HG03571 (cell line): ENCODE measurements at regions not wholly inside any gene's neighbourhood (a gene's known extent, or its start where the extent isn't known, plus 50 kb on each side); places are given as distances from the start of the nearest gene placed in this dataset.

Source experiments
- ATAC-seq: cut with Tn5 transposase; IDR thresholded peaks from one replicate; pipeline ENCODE4 v1.9.1; 2021; ENCODE audit not compliant: unreplicated experiment

DNA sequence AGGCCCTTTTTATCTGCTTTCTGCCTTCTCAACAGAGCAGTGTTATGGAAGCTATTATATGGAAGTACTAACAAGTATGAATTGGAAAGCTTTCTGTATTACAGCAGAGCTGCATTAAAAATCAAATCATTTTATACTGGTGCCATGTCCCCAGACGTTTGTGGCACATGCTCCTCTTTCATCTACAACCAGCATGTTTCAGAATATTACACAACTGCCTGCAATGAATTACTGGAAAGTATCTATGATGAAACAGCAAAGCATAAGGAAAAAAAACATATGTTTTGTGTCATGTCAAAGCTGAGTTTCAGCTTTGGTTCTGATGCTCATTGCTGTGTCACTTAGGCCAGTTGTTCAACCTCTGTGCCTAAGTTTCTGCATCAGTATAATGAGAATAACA, 576.8 kb downstream of the GBA3 start:
- no peak for ATAC-seq

DNA sequence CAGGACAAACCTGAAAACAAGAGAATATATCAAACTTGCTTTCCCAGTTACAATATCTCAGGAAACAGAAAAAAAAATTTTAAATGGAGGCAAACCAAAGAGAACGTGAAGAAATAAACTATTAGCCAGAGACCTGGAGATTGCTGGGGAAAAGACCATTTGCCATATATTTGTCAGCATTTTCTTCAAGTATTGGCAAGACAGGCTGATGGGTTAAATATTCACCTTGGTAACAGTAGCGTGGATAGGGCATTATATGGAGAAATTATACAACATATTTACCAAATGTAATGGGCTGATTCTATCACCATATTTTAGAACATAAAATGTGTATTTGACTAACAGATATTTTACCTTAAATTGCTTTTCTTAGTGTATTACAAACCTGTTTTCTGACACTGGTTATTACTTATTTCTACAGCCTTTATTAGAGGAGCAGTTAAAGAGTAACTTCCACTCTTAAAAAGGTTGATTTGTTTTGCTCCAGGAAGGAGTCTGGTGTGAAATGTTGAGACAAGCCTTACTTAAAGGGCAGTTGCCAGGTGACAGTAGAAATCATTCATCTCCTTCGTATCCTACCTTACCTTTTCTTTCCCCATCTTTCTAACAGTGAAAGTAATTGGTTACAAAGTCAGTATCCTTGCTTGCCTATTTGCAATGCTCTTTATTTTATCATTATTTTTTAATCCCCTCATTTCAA, 575.5 kb downstream of the GBA3 start:
- no peak for ATAC-seq

DNA sequence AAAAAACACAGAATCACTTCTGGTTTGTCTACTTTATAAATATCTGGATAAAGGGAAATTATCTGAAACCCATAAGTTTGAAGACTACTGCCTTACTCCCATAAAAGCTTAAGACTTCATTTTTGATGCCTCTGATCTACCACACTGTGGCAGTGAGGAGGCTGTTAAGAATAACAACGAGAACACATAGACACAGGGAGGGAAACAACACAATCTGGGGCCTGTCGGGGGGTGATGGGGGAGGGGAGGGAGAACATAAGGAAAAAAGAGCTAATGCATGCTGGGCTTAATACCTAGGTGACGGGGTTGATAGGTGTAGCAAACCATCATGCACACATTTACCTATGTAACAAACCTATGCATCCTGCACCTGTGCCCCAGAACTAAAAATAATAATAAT, 573.7 kb downstream of the GBA3 start:
- no peak for ATAC-seq

DNA sequence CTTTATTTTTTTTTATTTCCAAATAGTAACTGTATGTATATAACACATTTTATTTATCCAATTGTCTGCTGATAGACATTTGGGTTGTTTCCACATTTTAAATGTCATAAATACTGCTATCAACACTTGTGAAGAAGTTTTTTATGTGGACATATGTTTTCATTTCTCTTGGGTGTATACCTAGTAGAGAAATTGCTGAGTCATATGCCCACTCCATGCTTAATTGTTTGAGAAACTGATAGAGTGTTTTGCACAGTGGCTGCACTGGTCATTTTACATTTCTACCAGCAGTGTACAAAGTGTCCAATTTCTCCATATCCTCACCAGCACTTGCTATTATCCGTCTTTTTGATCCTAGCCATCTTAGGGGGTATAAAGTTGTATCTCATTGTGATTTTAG, 567.8 kb downstream of the GBA3 start:
- ATAC-seq: no peak

DNA sequence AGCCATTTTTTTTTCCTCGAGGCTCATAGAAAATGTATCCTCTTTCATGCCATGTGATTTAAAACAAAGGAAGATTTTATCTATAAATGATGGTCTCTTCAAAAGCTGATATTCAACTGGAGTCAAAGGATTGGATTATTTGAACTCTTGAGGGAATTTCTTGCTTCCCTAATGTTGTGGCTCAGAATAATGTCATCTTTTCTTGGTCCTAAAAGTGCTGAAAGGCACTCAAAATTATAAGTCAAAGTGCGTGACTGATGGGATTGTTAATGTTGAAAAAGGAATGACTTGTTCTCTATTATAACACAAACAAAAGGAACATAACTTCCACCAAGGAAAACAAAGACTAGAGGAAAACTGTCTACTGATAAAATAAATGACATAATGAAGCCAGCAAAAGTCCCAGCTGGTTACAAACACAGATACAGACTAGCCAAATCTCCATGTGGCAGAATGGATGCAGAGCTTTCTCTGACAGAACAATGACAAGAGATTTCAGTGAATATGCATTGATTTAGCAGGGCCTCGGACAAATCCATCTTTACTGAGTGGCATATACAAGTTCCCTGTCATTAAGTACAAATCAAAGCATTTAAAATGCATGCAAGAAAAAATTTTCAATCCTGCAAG, 552.6 kb downstream of the GBA3 start:
- ATAC-seq: no peak

DNA sequence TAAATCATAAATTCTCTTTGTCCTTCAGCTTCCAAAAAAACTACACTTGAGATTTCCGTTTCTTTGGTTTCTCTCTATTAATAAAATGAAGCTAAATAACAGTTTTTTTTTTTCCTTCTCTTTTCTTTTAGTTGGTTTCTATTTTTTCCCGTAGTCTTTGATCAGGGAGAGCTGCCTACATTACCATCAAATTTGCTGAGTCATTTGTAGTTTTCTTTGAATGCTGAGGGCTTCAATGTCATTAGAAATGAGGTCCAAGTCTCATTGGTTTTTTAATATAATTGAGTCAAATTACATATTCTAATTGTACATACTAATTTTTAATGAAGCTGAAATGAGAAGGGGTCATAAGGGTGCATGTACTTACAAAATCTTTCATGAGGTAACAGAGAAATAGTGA, 550.2 kb downstream of the GBA3 start:
- ATAC-seq: no peak

DNA sequence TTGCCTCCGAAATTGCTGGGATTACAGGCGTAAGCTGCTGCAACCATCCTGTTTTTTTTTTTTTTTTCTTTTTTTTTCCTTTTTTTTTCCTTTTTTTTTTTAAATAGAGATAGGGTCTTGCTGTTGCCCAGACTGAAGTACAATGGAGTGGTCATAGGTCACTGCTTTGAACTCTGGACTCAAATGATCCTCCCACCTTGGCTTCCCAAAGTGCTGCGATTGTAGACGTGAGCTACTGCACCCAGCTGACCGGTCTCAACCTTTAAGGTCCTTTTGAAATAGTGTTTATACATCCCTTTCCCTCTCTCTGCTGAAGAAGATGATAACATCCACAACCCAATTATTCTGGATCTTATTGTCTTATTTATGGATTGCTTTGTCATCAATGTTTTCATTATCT, 548.7 kb downstream of the GBA3 start:
- no peak for ATAC-seq

DNA sequence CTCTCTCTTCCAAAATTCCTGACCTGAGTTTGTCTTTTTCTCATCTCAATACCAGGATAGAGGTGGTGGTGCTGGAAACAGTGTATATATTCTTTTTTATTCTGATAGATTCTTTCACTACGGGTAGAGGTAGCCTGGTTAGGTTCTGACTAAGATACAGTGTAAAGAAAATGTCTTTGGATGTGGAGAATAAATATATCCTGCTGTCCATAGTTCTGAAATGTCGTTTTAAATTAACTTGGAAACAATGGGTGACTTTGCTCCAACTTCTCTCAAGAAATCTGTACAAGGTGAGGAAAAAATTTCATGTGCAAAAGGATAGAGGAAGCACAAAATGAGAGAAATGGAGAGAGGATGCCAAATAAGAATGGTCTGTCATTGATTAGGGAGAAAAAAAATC, 546.1 kb downstream of the GBA3 start:
- no peak for ATAC-seq

DNA sequence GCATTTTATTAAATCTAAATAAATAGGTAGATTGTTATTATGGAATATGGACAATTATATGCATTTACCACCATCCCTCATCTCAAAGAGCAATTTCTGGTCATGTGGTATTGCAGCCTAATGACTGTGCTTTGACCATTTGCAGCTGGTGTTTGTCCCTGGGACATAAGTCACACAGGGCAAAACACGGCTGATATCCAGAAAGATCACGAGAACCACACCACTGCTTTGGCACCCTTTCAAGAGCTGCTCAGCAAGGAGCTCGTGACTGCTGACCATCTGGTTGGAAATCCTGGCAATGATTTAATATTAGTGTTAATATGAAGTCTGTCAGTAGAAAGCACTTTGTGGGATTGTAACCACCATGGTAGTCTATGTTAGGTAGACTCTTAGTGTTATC, 545.0 kb downstream of the GBA3 start:
- ATAC-seq: no peak

DNA sequence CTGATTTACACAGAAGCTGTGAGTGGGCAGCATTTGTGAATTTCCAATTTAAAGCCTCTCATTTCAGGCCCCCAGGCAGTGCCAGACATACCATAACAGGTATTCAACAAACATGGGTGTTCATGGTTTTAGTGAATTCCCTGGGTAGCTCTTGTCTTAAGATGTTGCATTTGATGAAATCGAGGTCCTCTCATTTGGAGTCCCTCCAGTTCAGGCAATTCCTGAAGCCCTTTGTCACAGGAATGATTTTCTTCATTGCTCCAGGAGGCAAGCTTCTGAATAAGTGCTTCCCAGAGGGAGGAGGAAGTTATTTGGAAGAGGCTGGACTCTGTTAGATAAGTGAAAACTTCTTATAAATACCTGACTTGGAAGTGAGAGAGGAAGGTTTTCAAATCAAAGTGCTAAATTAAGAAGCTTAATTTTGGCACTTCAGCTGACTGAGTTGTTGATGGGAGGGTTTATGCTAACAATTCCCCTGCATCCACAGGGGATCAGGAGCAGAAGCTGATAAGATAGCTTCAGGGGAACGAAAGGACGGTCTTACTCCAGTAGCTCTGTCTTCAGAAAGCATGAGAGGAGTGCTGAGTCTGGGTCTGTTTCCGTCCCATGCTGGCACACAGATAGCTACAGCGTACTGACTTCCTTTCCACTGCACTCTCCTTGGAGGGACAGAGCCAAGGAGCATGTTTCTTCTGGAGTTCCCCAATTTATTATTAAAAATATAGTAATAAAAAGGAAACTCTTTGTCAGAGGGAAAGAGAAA, 543.1 kb downstream of the GBA3 start:
- no peak for ATAC-seq

DNA sequence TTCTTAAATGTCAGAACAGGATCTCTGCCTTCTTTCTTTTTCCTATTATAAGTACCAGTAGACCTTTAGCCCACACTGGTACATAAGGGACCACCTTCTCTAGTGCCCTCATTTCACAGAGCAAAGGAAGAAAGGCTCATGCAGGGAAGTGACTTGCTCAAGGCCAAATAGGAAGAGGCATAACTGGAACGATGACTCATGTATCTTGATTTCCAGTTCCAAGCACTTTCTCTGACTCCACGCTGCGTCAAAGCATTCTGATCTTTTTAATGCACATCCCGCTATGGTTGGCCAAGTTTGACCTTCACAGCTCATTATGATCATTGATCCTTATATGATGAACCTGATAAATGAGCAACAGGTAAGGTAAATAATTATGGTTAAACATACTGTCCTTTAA, 542.0 kb downstream of the GBA3 start:
- ATAC-seq: no peak

DNA sequence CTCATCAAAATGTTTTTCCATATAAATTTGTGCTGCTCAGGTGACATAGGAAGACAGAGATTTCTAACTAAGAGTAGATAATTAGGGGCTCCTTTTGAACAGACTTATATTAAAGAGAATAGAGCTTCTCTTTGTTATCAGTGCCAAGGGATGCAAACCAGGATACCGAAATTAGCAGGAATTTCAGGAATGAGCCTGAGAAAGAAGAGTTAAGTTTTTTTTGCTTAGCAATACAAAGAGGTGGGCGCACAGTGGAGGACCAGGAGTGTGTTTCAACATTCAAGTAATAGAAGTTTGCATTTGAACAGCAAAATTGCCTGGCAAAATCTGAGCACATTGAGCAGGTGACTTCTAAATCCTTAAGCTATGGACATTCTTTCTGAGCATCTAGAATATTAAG, 541.3 kb downstream of the GBA3 start:
- no peak for ATAC-seq

DNA sequence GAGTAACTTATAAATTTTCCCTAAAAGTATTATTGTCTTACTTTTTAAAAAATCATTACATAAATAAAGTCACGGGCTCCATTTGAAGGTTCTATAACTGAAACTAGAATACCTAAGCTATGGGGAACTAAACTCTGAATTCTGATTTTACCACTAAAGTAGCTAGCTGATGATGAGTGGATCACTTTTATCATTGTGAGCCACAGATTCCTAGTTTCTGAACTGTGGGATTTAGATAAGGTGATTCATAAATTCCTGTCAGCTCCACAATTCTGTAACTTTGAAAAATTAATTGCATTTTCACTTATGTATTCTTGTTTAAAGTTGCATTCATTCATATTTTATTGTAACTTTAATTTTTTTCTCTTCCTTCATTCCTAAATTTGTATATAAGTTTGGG, 540.9 kb downstream of the GBA3 start:
- ATAC-seq: no peak

DNA sequence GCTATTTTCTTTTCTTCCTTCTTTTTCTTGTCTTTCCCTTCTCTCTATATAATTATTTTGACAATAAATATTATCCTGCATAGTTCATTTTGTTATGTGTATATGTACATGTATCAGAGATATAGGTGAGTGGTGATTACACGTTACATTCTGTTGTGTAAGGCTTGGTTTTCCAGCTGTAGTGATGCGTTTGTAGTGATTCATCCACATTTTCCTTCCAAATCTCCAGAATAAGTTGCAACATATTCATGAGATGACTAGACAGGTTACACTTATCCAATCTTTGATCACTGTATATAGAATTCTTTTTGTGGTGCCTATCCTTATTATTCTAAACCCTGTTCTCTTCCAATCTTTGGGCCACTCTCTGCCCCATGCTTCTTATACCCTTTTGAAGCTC, 540.2 kb downstream of the GBA3 start:
- no peak for ATAC-seq

DNA sequence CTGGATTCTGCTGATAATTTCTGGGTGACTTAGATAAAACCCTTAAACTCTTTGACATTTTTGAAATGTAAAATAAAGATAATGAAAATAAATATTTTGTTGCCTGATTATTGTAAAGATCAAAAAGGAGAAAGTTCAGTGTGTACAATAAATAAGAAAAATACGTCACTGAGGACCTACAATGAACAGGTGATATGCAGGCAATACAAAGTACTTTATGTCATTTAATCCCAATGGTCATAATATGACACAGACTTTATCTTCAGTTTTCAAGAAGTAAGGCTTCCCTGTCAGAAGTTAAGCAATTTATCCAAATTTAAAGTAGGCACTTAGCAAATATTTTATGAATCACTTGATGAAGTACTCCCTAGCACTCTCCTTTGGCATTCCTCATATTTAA, 532.8 kb downstream of the GBA3 start:
- no peak for ATAC-seq

DNA sequence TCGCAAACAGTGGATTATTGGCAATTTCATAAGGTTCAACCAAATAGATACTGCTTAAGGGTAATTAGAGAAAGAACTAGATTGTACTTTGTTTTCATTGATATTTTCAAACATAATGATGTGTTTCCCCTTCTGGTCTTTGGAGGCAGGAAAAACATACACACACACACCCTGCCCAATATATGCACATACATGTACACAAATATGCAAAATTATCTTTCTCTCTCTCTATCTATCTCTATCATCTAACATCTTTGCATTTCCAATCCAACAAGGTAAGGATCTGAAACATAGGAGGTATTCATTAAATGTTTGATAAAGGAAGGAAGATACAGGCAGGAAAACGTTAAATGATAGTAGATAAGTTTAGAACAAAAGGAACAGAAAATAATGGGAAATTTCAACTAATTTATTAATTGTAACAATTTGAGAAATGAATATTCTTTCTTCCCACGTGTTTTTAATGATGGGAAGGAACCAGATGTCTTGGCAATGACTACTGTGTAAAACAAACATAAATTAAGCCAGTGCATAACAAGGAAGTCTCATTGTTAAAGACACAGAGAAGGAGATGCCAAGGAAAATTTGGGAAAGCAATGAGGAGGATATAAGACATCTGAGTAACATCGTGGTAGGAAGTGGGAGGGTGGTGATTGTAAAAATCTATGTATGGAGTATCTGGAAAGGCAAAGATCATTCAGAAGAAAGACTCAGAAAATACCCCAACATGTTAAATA, 532.1 kb downstream of the GBA3 start:
- ATAC-seq: no peak

DNA sequence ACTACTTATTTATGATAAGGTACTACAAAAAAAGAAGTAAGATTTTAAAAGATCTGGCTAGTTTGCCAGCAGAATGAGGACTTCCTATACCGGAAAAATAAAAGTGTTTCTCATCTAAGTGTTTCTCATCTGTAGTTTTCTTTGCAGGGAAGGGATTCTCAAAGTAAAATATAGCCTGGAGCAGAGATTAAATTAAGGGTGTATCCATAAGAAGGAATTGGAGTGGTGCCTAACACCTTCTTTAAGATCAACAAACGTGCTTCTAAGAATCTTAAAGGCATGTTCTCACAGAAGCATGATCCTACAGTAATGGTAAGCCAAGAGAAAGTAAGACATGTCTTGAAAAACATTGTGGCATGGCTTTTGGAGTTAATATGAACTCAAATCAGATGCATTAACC, 528.2 kb downstream of the GBA3 start:
- no peak for ATAC-seq

DNA sequence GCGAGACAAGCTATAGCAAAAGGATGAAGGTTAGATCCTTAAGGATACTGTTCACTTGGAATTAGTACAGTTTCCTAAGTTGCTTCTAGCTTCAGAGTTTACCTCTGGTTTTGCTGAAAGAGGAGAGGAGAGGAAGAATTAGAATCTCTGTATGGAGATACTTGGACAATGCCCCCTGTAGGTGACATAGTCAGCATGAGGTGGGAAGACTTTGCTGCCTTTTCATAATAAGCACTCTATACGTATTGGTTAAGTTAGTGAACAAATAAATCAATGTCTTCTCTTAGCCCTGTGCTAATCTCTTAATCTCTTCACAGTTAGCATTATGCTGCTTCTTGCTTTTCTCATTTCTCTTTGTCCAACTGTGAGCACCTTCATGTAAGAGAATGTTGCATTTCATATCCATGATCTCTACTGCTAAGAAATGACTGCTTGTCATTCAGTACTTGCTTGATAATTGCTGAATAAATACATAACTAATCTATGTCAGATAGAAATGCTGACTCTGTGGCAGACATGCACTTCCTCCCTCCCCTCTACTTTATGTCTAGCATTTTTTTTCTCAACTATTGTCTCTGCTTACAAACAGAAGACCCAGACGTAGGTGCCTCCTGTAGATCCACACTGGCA, 527.2 kb downstream of the GBA3 start:
- ATAC-seq: no peak

DNA sequence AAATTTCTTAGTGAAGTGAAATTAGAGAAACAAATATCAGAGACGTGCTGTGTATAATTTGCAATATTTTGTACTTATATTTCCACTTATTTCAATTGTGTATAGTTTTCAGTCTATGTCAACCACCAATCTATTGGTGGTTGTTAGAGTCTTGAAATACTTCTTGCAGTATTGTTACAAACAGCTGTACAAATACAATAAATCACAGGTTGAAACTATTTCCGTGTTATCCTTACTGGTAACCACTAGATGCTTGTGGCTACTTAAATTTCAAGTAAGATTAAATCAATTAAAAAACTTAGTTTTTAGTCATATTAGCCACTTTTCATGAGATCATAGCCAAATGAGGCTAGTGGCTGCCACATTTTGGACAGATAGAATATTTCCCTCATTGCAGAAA, 520.5 kb downstream of the GBA3 start:
- no peak for ATAC-seq

DNA sequence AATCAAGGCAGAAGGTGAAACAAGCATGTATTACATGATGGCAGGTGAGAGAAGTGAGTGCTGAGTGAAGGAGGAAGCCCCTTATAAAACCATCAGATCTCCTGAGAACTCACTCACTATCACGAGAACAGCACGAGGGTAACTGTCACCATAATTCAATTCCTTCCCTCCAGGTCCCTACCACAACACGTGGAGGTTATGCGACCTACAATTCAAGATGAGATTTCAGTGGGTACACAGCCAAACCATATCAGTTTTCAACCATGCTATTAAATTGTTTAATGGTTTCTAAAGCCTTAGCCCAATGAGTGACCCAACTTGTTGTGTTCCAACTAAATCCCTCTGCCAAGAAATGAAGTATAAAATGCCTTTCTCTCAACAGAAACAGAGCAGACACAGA, 519.8 kb downstream of the GBA3 start:
- ATAC-seq: no peak

DNA sequence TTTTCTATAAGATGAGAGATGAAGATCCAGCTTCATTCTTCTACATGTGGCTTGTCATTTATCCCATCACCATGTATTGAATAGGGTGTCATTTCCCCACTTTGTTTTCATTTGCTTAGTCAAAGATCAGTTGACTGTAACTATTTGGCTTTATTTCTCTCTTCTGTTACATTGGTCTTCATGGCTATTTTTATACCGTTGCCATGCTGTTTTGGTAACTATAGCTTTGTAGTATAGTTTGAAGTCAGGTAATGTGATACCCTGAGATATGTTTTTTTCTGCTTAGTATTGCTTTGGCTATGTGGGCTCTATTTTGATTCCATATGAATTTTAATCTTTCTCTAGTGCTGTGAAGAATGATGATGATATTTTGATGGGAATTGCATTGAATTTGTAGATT, 514.3 kb downstream of the GBA3 start:
- ATAC-seq: no peak
